HG03064 (cell line): ENCODE measurements at regions not wholly inside any gene's neighbourhood (a gene's known extent, or its start where the extent isn't known, plus 50 kb on each side); places are given as distances from the start of the nearest gene placed in this dataset.

Source experiments
- ATAC-seq: cut with Tn5 transposase; IDR thresholded peaks from one replicate; pipeline ENCODE4 v1.9.1; 2021; ENCODE audit warnings: low read depth; ENCODE audit not compliant: unreplicated experiment

DNA sequence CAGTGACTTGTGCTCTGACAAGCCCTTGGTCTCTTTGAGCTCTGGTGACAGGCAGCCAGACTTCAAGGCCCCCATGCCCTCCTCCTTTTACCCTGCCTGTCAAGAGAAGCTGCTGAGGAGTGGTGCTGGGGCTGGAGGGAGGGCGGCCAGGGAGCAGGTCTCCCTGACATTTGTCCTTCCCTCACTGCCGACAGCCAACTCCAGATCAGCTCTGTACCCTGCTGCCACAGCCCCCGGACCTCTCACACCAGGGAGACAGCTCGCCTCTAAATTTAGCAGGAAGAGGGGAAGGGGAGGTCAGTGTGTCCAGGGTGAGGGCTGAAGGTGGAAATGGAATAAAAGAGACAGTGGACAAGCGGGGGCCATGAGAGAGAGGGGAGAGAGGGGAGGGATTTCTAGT lies 155.8 kb downstream of the TDRD15 start:
- no peak for ATAC-seq

DNA sequence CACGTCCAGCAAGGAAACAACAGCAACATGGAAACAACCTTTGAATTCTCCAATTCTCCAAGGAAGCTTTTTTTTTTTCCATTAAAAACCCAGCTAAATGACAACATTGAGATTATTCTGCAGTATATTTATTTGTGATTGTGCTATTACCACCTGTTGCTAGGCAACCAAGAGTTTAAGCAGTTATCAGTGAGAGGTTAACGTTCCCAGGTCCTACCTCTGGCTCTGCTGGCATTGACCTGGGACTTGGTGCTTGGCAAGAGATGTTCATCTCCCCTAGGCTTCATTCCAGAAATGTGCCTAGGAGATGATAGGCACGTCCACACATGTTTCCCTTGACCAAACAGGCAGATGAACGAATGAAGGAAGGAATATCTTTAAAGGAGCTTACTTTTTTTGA lies 157.0 kb downstream of the TDRD15 start:
- no peak for ATAC-seq

DNA sequence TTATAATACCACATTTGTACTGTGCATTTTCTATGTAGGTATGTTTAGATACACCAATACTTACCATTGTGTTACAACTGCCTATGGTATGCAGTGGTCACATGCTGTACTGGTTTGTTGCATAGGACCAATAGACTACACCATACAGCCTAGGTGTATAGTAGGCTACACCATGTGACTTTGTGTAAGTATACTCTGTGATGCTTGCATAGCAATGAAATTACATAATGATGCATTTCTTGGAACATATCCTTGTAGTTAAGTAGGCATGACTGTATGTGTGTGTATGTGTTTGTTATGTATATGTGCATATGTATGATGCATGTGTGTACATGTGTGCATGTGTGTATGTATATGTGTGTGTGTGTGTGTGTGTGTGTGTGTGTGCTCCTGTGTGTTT lies 157.6 kb downstream of the TDRD15 start:
- no peak for ATAC-seq

DNA sequence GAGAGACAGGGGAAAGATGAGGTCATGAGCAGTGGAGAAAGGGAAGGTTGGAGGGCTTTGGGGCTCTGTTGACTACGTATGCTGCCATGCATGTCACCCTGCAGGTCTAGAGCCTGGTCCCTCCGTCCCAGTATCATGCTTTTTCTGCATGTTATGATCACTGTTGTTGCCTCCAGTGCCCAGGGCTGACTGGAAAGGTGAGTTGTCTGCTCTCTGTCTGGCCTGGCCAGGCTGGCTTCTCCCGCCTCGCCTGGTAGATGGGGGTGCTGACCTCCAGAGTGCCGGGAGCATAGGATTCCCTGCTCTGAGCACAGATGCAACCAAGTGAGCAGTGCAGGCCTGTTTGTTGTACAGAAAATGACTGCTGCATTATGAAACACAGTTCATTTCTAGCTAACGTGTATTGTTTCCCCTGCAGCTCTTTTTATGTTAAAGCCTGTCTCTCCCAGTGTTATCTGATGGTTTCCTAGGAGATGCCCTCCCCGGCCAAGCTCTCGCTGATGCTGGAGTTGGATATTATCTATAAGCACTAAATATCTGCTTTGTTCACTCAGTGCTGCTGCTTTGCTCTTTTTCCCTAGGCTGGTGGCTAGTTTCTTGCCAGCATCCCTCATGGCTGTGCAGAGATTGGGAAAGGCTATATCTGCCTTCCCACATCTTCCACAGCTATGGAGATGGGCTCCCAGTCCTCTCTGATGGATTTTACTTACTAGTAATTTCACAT lies 158.2 kb downstream of the TDRD15 start:
- ATAC-seq: no peak

DNA sequence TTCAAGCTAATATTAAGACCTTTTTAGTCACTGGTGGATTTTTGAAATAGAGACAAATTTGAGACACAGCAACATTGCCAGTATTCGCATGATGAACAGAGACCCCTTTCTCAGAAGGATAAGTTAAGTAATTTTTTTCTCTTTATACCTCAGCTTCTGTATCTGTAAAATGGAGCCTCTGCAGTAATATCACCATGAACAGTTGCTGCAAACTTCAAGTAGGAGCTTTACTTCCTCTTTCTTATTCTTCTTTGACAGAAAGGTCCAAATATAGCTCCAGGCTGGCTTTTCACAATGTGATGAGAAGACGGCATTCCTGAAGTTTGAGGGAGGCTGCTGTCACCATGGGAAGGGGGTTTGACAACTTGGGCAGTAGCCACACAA lies 158.7 kb downstream of the TDRD15 start:
- no peak for ATAC-seq

DNA sequence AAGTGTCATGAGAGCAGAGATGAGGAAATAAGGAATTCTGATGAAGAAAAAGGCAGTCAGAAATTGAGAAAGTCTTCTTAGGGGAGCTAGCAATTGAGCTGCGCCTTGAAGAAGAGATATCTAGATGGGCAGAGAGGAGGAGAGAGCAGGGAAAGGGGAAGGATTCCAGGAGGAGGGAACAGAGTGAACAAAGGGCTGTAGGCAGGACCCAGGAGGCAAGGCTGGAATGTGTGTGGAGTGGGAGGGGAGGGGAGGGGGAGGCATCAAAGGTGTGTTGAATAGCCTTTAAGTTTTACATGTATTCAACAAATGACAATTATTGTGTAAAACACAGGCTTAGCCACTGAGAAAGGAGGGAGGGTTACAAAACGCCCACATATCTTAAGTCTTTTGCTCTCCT lies 164.5 kb downstream of the TDRD15 start:
- no peak for ATAC-seq

DNA sequence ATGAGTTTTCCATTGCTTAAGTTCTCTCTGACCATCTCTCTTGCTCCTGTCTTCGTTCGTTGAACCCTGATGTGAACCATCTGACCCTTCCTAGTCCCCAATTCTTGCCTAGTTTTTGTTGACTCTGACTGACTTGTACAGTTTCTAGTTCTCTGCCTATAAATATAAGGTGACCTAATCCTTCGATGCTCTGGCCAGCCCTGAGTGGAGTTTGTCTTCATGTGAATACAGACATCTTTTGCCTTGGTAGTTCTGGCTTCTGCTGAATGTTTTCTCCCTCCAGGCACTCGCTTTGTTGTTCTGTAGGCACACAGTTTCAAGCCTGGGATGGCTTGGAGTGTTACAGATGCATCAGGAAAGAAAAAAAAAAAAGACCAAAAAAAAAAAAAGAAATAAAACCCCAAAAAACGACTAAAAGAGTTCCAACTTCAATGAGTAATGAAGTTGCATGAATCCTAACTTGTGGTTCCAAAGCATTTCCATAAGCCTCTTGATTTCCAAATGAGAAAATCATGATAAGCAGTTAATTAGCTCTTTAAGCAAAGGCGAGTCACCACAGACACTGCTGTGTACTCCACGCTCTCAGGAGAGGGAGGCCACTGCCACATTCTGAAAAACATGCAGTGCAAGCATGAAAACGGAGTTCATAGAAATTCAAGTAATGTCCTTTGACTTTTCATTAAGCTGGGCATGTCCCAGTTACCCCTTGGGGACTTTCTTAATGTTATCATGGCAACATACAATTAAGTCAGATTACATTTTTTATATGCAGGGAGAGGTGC lies 165.2 kb downstream of the TDRD15 start:
- no peak for ATAC-seq

DNA sequence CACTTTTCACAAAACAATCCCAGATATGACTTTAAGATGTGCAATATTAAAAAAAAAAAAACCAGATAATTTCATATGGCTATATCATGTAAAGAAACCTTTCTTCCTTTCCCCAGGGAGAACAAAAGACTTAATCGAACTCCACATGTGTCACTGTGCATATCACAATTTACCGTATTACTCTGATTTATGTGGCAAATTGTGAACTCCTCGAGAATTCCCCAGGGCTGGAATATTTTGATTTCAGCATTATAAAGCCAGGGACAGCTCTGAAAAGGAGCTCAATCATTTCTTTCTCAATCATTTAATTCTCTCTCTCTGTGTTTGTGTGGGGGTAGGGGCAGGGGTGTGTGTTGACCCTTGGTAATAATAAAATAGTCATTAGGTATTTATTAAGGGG lies 165.8 kb downstream of the TDRD15 start:
- no peak for ATAC-seq

DNA sequence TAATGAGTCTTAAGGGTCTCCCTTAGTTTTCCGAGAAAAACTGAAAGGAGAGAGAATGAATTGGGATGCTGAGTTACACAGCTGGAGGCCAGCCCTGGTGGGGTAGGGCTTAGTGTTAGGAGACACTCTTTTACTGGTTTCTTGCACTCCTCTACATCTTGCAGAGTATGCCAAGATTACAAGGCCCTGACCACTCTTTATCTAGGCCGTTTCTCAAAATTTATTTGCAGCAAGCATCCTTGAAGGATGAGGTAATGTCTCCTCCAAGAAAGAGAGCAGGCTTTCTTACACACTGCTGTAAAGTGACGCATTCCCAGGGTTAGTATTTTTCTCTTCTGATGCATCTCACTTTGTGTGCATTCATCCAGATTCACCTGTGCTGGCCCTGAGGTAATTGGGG lies 166.2 kb downstream of the TDRD15 start:
- no peak for ATAC-seq

DNA sequence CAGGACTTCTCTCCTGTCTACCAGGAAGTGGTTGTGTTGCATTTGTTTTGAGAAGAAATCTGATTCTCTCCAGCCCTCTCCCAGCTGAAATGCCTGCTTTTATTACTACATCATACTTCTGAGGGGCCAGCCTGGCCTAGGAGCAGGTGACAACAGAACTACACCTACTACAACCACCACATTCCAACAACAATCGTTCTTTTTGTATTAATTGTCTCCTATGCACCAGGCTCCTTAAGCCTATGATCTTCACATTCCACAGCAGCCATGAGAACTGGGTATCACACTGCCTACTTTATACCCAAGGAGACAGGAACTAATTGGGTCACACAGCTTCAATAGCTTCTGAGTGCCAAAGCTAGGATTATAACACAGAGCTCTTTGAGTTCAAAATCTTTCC lies 167.7 kb downstream of the TDRD15 start:
- ATAC-seq: no peak

DNA sequence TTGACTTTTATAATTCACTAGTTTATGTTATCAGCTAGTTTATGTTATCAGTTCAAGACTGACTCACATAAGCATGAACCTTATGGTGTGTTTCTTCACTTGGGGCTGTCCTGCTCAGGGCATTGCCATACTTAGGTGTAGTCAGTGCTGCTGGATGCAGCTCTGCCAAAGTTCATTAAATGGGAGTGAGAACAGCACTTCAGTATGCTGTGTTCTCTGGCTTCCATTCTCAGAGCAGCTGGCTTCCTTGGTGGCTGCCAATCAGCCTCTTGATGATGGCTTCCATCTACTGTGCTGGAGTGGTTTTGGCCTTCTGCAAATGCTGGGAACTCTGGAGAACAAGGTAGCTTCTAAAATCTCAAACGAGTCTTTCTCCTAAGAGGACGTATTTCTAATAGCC lies 170.7 kb downstream of the TDRD15 start:
- ATAC-seq: no peak

DNA sequence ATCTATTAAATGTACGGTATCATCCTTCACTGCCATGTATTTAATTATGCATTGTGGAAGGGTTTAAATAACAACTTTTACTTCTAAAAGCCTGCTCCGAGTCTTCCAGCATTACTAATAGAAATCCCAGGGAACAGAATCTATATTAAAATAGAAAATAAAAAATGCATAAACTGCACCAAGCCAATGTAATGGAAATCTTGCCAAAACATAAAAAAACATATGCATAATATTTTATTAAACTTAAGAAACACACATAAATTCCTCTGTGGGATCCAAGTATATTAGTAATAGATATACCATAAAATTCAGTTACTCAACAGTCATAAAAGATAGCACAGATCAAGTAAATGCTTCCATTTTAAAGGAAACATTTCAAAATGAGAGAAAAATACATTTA lies 175.6 kb downstream of the TDRD15 start:
- no peak for ATAC-seq

DNA sequence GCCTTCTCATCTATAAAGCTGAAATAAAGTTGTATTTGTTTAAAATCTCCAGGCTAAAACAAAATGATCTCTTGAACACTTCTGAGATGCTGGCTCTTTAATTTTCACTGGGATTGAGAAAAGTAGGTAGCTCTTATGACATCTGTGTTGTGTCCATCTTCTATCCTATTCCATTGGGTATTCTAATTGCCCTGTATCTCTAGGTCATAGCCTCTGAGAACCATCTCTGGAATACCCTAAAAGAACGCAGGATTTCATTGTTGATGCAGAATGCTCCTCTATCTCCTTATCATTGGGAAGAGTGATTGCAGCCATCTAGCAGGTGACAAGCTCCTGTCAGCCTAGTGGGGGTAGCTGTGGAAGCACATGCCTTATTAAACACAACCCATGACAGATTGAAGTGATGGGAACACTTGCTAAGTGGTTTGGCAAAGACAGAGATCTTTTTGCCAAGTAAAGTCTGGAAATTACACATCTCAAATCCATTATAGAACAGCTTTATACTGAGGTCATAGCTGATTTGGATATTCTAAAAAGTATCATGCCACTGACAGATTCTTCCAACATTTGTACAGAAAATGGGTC lies 178.2 kb downstream of the TDRD15 start:
- no peak for ATAC-seq

DNA sequence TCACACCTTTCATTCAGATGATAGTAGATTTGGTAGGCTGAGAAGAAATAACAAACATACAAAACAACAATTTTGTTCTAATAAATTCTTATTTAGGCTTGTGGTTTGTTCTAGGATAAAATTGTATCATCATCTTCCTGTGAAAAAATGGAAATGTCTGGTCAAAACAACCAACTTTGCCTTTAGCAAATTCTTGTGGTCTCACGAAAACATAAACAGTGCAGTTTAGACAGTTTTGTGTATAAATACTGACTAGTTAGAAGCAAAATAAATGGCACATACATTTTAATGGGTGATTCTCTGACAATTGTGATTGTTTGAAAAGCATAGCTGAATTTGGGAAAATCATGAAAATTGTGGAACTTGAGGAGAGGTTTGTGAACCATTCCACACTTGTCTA lies 180.1 kb downstream of the TDRD15 start:
- no peak for ATAC-seq

DNA sequence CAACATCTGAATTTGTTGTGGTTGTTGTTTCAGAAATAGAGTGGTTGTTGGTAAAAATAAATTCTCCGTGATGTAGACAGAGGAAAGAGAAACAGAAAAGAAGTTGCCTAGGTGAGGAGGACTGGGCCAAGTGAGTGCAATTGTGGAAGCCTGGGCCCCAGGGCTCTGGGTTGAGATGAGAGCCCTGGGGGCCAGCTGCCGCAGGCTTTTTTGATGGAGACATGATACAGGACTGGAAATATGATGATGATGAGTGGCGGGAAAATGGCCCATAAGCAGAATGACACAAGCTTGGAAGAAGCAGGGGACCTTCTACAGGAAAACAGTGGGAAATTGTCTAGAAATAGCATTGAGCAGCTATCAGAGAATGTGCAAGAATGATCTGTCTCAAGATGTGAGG lies 181.8 kb downstream of the TDRD15 start:
- ATAC-seq: no peak

DNA sequence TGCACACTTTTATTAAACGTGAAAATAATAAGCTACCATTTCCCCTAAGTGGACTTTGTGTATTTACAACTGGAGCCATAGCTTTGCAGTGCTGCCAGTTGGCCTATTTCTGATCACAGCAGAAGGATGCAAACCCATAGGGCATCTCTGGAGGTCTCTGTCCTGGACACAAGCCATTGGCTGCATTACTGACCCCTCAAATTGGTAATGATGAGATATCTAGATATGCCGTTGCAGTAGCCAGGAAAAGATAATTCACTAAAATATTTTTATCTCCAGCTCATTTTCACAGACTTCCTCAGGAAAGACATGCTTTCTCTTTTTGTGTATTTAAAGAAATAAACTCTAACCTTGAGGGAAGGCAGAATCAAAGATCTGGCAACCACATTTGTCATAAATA lies 182.5 kb downstream of the TDRD15 start:
- ATAC-seq: no peak

DNA sequence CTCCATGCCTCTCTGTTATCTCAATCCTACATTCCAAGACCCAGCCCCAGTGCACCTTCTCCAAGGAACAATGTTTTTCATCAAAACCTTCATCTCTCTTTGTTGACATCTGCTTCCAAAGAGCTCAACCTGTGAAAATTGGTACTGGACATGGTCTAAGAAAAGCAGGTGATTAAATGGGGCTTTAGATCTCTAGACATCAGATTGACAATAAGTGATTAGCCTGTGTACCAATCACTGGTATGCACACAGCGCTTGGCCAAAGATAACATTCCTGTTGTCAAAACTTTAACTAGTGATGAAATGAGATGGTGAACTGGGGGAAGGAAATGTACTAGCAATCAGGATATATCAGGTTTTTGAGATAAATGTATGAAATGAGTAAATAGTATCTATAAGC lies 183.3 kb downstream of the TDRD15 start:
- no peak for ATAC-seq

DNA sequence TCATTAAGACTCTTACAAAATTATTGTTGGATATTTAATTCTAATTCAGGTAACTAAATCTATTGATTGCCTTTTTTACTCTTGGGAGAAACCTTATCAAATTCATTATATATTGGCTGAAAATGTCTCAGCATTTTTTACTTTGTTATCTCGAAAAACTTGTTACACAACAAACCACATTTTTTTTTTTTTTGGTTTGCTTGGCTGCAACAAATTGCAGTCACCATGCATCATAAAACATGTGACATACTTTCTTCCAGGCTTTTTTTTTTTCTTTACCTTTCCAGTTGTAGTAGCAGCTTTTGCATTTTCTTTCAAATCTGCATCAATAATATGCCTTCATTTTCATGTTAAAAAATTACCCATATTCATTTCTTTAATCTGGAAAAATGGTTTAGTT lies 186.7 kb downstream of the TDRD15 start:
- no peak for ATAC-seq

DNA sequence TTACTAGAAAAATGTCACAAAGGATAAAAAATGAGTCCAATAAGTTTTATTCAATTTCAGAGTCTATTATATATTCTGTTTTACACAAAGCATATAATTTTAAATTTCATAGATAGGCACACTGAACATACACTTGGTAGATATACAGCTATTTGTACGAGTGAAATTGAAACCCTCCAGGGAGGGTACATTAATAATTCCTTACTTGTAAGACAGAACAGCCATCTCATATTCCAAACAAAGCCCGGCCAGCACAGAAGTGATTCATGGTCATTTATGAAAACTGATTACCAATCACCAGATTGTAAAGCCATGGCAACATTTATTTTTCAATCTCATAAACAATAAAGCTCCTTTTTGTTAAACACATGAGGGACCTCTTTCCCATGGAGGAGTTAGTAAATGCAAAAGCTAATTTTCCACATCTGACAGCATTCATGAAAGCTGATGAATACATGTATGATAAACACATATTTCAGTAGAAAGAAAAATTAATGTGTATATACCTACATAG lies 190.6 kb downstream of the TDRD15 start:
- ATAC-seq: no peak

DNA sequence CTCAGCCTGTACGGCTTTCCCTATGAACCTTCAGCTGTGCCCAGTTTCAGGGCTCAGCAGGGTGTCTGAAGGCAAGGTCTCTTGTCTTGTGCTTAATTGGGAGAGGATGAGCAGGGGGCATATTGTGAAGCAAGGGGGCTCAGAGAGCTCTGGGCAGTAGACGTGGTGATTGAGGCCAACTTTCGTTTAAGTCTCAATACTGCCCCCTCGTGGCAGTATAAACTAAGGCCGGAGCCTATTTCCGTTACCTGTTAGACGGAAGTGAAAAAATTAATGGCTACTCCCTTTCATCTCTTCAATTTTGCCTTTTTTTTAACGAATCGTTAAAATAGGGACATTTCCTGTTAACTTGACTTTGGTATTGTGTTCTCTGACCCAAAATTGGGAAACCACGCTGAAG lies 193.4 kb downstream of the TDRD15 start:
- ATAC-seq: no peak

DNA sequence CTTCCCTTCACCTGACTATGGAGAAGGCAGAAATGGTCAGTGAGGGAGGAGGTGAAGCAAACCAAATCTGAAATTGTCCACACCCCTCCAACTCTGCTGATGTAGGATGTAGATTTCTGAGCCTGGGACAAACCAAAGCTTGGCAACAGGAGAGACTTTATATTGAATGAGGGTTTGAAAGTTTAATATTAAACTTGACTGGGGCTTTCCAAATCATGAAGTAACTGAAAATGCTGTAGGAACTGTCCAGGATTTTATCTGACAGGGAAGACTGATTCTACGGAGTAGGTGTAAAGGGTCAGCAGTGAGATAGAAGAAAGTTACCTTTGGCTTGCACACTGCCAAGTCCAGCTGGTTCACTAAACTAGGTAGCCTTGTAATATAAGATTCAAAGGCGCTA lies 194.5 kb downstream of the TDRD15 start:
- no peak for ATAC-seq

DNA sequence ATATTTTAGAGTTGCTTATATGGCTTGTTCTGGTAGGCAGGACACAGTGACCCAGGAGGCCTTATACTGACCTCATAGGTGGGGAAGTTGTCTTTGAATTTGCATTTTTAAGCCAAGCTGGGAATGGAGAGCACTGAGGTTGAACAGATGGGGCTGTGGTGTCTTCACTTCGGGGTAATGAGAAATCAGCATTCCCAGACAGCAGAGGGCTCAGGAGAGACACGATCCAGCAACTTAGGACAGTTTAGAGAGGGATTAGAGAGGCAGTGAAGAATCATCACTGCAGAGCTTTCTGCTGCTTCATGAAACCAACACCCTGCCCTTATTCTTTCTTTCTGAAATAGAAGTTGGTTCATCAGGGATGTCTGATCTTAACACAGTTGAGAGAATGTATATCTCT lies 202.4 kb downstream of the TDRD15 start:
- ATAC-seq: no peak
